ENCODE measurements at regions not wholly inside any gene's neighbourhood (a gene's known extent, or its start where the extent isn't known, plus 50 kb on each side); places are given as distances from the start of the nearest gene placed in this dataset.
"Not testable (repeated sequence)": the region's sequence is repeated elsewhere in the genome, so short reads cannot be mapped to it uniquely, and the experiment has no call there.

- Histone ChIP-seq H3K27me3 (ENCODE audit: control insufficient read depth in 2 of 2, insufficient read depth in 2 of 2, low read length in 2 of 2) (no peaks in the 10 kb centered on the region), H3K4me3 (ENCODE audit: low read length in 2 of 2) (no peak overlapping the region), H3K27ac (ENCODE audit: low read depth in 2 of 2, low read length in 2 of 2) (no peak overlapping the region), H3K9me3 (ENCODE audit: control insufficient read depth in 2 of 2, low read length in 2 of 2) (no peaks in the 10 kb centered on the region), H3K4me1 (ENCODE audit: control insufficient read depth in 2 of 2, insufficient read depth in 2 of 2, low read length in 2 of 2) (no peaks in the 10 kb centered on the region), H3K9ac (ENCODE audit: low read depth in 1 of 2, low read length in 2 of 2) (no peak overlapping the region), H3K36me3 (ENCODE audit: control insufficient read depth in 2 of 2, insufficient read depth in 2 of 2, low read length in 2 of 2) (no peaks in the 10 kb centered on the region)
Measured at GRCh38 chr3:110506890-110507289, 564.7 kb upstream of the NECTIN3 start.

DNA sequence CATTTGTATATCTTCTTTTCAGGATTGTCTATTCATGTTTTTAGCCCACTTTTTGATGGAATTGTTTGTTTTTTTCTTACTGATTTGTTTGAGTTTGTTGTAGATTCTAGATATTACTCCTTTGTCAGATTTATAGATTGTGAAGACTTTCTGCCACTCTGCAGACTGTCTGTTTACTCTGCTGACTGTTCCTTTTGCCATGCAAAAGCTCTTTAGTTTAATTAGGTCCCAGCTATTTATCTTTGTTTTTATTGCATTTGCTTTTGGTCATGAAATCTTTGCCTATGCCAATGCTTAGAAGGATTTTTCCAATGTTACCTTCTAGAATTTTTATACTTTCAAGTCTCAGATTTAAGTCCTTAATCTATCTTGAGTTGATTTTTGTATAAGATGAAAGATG is 564.0 kb upstream of the NECTIN3 start:
- H3K4me1 ChIP-seq (ENCODE audit: control insufficient read depth in 2 of 2, insufficient read depth in 2 of 2, low read length in 2 of 2); H3K36me3 ChIP-seq (ENCODE audit: control insufficient read depth in 2 of 2, insufficient read depth in 2 of 2, low read length in 2 of 2); H3K27ac ChIP-seq (ENCODE audit: low read depth in 2 of 2, low read length in 2 of 2); H3K27me3 ChIP-seq (ENCODE audit: control insufficient read depth in 2 of 2, insufficient read depth in 2 of 2, low read length in 2 of 2); H3K4me3 ChIP-seq (ENCODE audit: low read length in 2 of 2); H3K9ac ChIP-seq (ENCODE audit: low read depth in 1 of 2, low read length in 2 of 2); H3K9me3 ChIP-seq (ENCODE audit: control insufficient read depth in 2 of 2, low read length in 2 of 2): not testable (repeated sequence)

DNA sequence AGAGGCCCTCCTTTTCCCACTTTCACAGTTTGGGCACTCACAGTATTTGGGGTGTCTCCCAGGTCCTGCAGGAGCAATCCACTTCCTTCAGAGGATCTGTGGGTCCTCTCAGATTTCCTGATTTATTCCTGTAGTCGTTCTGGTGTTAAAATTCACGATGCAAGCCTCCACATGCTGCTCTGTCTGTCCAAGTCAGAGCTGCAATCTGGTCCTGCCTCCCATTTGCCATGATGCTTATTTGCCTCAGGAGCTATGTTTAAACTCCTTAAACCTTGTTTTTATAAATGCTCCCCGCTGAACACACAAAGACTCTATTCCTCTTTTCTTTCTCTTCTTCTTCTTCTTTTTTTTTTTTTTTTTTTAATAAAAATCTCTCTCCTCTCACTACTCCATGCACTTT is 558.7 kb upstream of the NECTIN3 start:
- Histone ChIP-seq H3K36me3 (ENCODE audit: control insufficient read depth in 2 of 2, insufficient read depth in 2 of 2, low read length in 2 of 2) (no peaks in the 10 kb centered on the region), H3K4me1 (ENCODE audit: control insufficient read depth in 2 of 2, insufficient read depth in 2 of 2, low read length in 2 of 2) (no peaks in the 10 kb centered on the region), H3K9ac (ENCODE audit: low read depth in 1 of 2, low read length in 2 of 2) (no peak overlapping the region), H3K27me3 (ENCODE audit: control insufficient read depth in 2 of 2, insufficient read depth in 2 of 2, low read length in 2 of 2) (no peaks in the 10 kb centered on the region), H3K4me3 (ENCODE audit: low read length in 2 of 2) (no peak overlapping the region), H3K9me3 (ENCODE audit: control insufficient read depth in 2 of 2, low read length in 2 of 2) (no peaks in the 10 kb centered on the region), H3K27ac (ENCODE audit: low read depth in 2 of 2, low read length in 2 of 2) (no peak overlapping the region)

DNA sequence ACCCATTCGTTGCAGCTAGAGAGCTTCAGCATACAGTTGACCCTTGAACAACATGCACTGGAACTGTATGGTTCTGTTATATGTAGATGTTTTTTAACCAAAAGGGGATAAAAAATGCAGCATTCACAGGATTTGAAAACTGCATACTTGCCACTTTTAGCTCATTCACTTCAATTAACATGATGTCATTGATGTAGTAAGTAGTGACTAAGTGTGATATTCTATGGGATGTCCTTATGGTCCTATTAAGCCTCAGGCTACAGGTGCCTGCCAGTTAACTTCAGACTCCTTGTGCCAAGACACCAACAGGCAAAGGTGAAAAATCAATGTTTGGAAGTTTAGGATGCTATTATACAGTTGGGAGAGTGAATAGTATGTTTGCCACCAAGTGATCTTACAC is 553.6 kb upstream of the NECTIN3 start:
- Histone ChIP-seq H3K9ac (ENCODE audit: low read depth in 1 of 2, low read length in 2 of 2) (no peak overlapping the region), H3K36me3 (ENCODE audit: control insufficient read depth in 2 of 2, insufficient read depth in 2 of 2, low read length in 2 of 2) (no peaks in the 10 kb centered on the region), H3K4me1 (ENCODE audit: control insufficient read depth in 2 of 2, insufficient read depth in 2 of 2, low read length in 2 of 2) (no peaks in the 10 kb centered on the region), H3K27me3 (ENCODE audit: control insufficient read depth in 2 of 2, insufficient read depth in 2 of 2, low read length in 2 of 2) (no peaks in the 10 kb centered on the region), H3K27ac (ENCODE audit: low read depth in 2 of 2, low read length in 2 of 2) (no peak overlapping the region), H3K4me3 (ENCODE audit: low read length in 2 of 2) (no peak overlapping the region), H3K9me3 (ENCODE audit: control insufficient read depth in 2 of 2, low read length in 2 of 2) (no peaks in the 10 kb centered on the region)

DNA sequence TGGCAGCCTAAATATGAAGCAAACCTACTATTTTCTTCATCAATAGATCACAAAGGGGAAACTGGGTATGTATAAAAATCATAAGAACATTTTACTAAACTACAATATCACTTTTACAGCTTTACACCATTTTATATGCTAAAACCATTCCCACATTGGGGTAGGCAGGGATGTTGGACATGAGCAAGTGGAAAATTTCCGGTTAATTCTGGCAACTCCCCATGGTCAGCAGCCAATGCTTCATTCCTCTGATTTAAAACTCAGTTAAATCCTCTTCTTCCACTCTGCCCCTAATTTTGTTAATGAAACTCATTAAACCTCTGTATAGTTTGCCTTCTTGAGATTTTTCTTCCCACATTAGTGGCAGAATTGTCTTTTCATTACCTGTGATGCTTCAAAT is 552.5 kb upstream of the NECTIN3 start:
- no peaks in the 10 kb centered on the region for H3K9me3 ChIP-seq (ENCODE audit: control insufficient read depth in 2 of 2, low read length in 2 of 2)
- H3K4me3 ChIP-seq (ENCODE audit: low read length in 2 of 2) = no peak overlapping the region
- no peak overlapping the region for H3K9ac ChIP-seq (ENCODE audit: low read depth in 1 of 2, low read length in 2 of 2)
- H3K4me1 ChIP-seq (ENCODE audit: control insufficient read depth in 2 of 2, insufficient read depth in 2 of 2, low read length in 2 of 2) = no peaks in the 10 kb centered on the region
- no peaks in the 10 kb centered on the region for H3K27me3 ChIP-seq (ENCODE audit: control insufficient read depth in 2 of 2, insufficient read depth in 2 of 2, low read length in 2 of 2)
- H3K36me3 ChIP-seq (ENCODE audit: control insufficient read depth in 2 of 2, insufficient read depth in 2 of 2, low read length in 2 of 2) = no peaks in the 10 kb centered on the region
- no peak overlapping the region for H3K27ac ChIP-seq (ENCODE audit: low read depth in 2 of 2, low read length in 2 of 2)

GRCh38 chr3:110521019-110521418 is 550.6 kb upstream of the NECTIN3 start:
- H3K27ac ChIP-seq (ENCODE audit: low read depth in 2 of 2, low read length in 2 of 2) = no peak overlapping the region
- H3K27me3 ChIP-seq (ENCODE audit: control insufficient read depth in 2 of 2, insufficient read depth in 2 of 2, low read length in 2 of 2) = no peaks in the 10 kb centered on the region
- no peak overlapping the region for H3K9ac ChIP-seq (ENCODE audit: low read depth in 1 of 2, low read length in 2 of 2)
- no peaks in the 10 kb centered on the region for H3K9me3 ChIP-seq (ENCODE audit: control insufficient read depth in 2 of 2, low read length in 2 of 2)
- no peaks in the 10 kb centered on the region for H3K4me1 ChIP-seq (ENCODE audit: control insufficient read depth in 2 of 2, insufficient read depth in 2 of 2, low read length in 2 of 2)
- no peak overlapping the region for H3K4me3 ChIP-seq (ENCODE audit: low read length in 2 of 2)
- no peaks in the 10 kb centered on the region for H3K36me3 ChIP-seq (ENCODE audit: control insufficient read depth in 2 of 2, insufficient read depth in 2 of 2, low read length in 2 of 2)

DNA sequence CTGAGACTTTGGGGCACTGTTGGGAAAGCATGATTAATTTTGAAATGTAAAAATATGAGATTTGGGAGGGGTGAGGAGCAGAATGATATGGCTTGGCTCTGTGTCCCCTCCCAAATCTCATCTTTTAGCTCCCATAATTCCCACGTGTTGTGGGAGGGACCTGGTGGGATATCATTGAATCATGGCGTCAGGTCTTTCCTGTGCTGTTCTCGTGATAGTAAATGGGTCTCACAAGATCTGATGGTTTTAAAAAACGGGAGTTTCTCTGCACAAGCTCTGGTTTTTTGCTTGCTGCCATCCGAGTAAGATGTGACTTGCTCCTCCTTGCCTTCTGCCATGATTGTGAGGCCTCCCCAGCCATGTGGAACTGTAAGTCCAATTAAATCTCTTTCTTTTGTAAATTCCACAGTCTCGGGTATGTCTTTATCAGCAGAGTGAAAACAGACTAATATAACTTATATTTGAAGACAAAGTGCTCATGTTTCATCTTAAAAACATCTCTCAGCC is 546.0 kb upstream of the NECTIN3 start:
- not testable (repeated sequence) for H3K9ac ChIP-seq (ENCODE audit: low read depth in 1 of 2, low read length in 2 of 2); H3K36me3 ChIP-seq (ENCODE audit: control insufficient read depth in 2 of 2, insufficient read depth in 2 of 2, low read length in 2 of 2); H3K4me3 ChIP-seq (ENCODE audit: low read length in 2 of 2); H3K9me3 ChIP-seq (ENCODE audit: control insufficient read depth in 2 of 2, low read length in 2 of 2); H3K4me1 ChIP-seq (ENCODE audit: control insufficient read depth in 2 of 2, insufficient read depth in 2 of 2, low read length in 2 of 2); H3K27me3 ChIP-seq (ENCODE audit: control insufficient read depth in 2 of 2, insufficient read depth in 2 of 2, low read length in 2 of 2); H3K27ac ChIP-seq (ENCODE audit: low read depth in 2 of 2, low read length in 2 of 2)

GRCh38 chr3:110526777-110527727 is 544.6 kb upstream of the NECTIN3 start:
- Histone ChIP-seq H3K9ac (ENCODE audit: low read depth in 1 of 2, low read length in 2 of 2) (no peak overlapping the region), H3K27ac (ENCODE audit: low read depth in 2 of 2, low read length in 2 of 2) (no peak overlapping the region), H3K36me3 (ENCODE audit: control insufficient read depth in 2 of 2, insufficient read depth in 2 of 2, low read length in 2 of 2) (no peaks in the 10 kb centered on the region), H3K4me3 (ENCODE audit: low read length in 2 of 2) (no peak overlapping the region), H3K4me1 (ENCODE audit: control insufficient read depth in 2 of 2, insufficient read depth in 2 of 2, low read length in 2 of 2) (no peaks in the 10 kb centered on the region), H3K9me3 (ENCODE audit: control insufficient read depth in 2 of 2, low read length in 2 of 2) (no peaks in the 10 kb centered on the region), H3K27me3 (ENCODE audit: control insufficient read depth in 2 of 2, insufficient read depth in 2 of 2, low read length in 2 of 2) (no peaks in the 10 kb centered on the region)

DNA sequence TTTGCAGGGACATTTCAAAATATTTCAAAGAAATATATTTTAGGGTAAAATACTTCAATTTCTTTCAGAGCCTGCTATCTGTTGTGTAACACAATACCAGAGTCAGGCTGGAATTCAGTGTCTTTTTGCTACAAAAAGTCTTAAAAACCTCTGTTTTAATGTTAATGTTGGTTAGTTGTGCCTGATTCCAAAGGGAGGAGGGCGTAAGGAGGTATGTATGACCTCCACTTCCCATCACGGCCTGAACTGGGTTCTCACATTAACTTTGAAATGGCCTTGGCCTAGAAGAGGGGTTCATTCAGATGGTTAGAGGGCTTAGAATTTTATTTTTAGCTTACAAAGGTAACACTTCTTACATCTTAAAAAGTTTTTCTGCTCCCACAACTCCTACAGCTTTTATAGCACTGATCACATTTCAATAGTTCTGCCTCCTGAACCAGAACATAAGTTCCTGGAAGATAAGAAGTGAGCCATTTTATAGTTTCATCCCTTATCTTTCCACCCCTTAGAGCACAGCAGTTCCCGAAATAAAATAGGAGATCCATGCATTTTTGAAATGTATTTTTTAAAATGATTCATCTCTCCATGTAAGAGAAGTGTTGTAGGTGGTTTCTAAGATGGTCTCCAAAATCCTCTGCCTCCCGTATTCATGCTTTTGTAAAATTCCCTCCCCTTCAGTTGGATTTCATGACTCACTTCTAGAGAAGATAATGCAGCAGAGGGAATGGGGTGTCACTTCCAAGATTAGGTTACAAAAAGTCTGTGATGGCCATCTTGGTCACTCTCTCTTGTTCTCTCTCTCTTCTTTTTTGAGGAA is 543.1 kb upstream of the NECTIN3 start:
- H3K4me1 ChIP-seq (ENCODE audit: control insufficient read depth in 2 of 2, insufficient read depth in 2 of 2, low read length in 2 of 2) = no peaks in the 10 kb centered on the region
- H3K9me3 ChIP-seq (ENCODE audit: control insufficient read depth in 2 of 2, low read length in 2 of 2) = no peaks in the 10 kb centered on the region
- no peak overlapping the region for H3K9ac ChIP-seq (ENCODE audit: low read depth in 1 of 2, low read length in 2 of 2)
- no peak overlapping the region for H3K4me3 ChIP-seq (ENCODE audit: low read length in 2 of 2)
- H3K36me3 ChIP-seq (ENCODE audit: control insufficient read depth in 2 of 2, insufficient read depth in 2 of 2, low read length in 2 of 2) = no peaks in the 10 kb centered on the region
- H3K27me3 ChIP-seq (ENCODE audit: control insufficient read depth in 2 of 2, insufficient read depth in 2 of 2, low read length in 2 of 2) = no peaks in the 10 kb centered on the region
- no peak overlapping the region for H3K27ac ChIP-seq (ENCODE audit: low read depth in 2 of 2, low read length in 2 of 2)

- Histone ChIP-seq H3K4me1 (ENCODE audit: control insufficient read depth in 2 of 2, insufficient read depth in 2 of 2, low read length in 2 of 2) (no peaks in the 10 kb centered on the region), H3K27ac (ENCODE audit: low read depth in 2 of 2, low read length in 2 of 2) (no peak overlapping the region), H3K36me3 (ENCODE audit: control insufficient read depth in 2 of 2, insufficient read depth in 2 of 2, low read length in 2 of 2) (no peaks in the 10 kb centered on the region), H3K27me3 (ENCODE audit: control insufficient read depth in 2 of 2, insufficient read depth in 2 of 2, low read length in 2 of 2) (no peaks in the 10 kb centered on the region), H3K9me3 (ENCODE audit: control insufficient read depth in 2 of 2, low read length in 2 of 2) (no peaks in the 10 kb centered on the region), H3K4me3 (ENCODE audit: low read length in 2 of 2) (no peak overlapping the region), H3K9ac (ENCODE audit: low read depth in 1 of 2, low read length in 2 of 2) (no peak overlapping the region)
Measured at GRCh38 chr3:110530902-110531301, 540.7 kb upstream of the NECTIN3 start.
